Transverse colon (tissue), 4 donors: ENCODE measurements at regions not wholly inside any gene's neighbourhood (a gene's known extent, or its start where the extent isn't known, plus 50 kb on each side); places are given as distances from the start of the nearest gene placed in this dataset.

Experiments
- EP300 ChIP-seq: sonication (generic); formaldehyde crosslinking; IDR thresholded peaks from one replicate; pipeline ENCODE4 v1.6.1; 2017; ENCODE audit warnings: antibody characterized with exemption, low read depth
- POLR2A ChIP-seq: fragments of 450-650 bp; IDR thresholded peaks from one replicate; pipeline ENCODE4 v1.6.1; 2016; ENCODE audit warnings: antibody characterized with exemption, mild to moderate bottlenecking, moderate library complexity
- POLR2AphosphoS5 ChIP-seq, 3 donors: sonication (generic); formaldehyde crosslinking; IDR thresholded peaks; one replicate each; pipeline ENCODE4 v1.6.1; 2016; ENCODE audit warnings: antibody characterized with exemption in 3 of 3
- TF ChIP-seq, protein P1 (sequence below), 5 experiments: fragments of 200-600 bp in 3 of 5; fragments of 450-650 bp in 2 of 5; sonication (generic) in 3 of 5; IDR thresholded peaks; 1 replicate in 2 of 5; 2 replicates in 3 of 5; pipeline ENCODE4 v1.5.1; 2016 to 2017; ENCODE audit warnings: antibody characterized with exemption in 5 of 5, inconsistent platforms in 3 of 5, mild to moderate bottlenecking in 2 of 5, moderate library complexity in 1 of 5

DNA sequence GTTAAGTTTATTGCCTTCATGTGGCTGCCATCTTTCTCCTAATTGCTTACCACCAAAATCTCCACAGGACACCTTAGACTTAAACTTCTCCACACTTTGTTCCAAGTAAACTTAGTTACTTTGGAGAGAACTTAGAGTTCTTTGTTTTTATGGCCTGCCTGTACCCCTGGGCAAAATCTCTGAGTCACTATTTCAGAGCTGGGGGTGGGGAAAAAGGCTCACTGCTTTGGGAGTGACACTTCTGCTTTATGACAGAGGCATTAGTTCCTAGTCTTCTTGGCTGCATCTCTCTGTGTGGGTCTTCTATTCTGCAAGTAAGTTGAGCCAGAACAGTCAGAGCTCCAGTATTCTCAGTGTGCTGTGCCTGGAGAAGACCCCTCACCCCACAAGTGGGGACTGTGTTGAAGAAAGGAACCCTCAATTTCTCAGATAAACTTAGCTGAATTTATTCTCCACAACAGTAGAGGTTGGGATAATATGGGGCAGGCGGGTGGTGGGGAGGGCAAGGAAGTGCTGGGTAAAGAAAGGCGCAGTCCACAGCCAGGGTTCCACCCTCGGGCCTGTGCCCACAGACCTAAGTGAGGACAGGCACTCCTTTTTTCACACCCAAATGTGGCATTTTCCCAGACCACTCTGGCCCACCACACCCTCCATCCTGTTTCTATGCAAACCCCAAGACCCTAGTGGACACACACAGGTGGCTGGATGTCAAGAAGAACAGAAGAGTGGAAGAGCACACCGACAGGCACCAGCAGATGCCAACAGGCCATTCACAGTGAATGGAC lies 636.6 kb upstream of the MAN1A1 start:
- TF ChIP-seq, protein P1, sequence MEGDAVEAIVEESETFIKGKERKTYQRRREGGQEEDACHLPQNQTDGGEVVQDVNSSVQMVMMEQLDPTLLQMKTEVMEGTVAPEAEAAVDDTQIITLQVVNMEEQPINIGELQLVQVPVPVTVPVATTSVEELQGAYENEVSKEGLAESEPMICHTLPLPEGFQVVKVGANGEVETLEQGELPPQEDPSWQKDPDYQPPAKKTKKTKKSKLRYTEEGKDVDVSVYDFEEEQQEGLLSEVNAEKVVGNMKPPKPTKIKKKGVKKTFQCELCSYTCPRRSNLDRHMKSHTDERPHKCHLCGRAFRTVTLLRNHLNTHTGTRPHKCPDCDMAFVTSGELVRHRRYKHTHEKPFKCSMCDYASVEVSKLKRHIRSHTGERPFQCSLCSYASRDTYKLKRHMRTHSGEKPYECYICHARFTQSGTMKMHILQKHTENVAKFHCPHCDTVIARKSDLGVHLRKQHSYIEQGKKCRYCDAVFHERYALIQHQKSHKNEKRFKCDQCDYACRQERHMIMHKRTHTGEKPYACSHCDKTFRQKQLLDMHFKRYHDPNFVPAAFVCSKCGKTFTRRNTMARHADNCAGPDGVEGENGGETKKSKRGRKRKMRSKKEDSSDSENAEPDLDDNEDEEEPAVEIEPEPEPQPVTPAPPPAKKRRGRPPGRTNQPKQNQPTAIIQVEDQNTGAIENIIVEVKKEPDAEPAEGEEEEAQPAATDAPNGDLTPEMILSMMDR (IDR thresholded peaks at IDR 0.05), result no peak
- TF ChIP-seq POLR2A (no peak), EP300 (no peak), POLR2AphosphoS5 (IDR thresholded peaks at IDR 0.05) (no peak)
